ENCODE measurements at regions not wholly inside any gene's neighbourhood (a gene's known extent, or its start where the extent isn't known, plus 50 kb on each side); places are given as distances from the start of the nearest gene placed in this dataset.

DNA sequence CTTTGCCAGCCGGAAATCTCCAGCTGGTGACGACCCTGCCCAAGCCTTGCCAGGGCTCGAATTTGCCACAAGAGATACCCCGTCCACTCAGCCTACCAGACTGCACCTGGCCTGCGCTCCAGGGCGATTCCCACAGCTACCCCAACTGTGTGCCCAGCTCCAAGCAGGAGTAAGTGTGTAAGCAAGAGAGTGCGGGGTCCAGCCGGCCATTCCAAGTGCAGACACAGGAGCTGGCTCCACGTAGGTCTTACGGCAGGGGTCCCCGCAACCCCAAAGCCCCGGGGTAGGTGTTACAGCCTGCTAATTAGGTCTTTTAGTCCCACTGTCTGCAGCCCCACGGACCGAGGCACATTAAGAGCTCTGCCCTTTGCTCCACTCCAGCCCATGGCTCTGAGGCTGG is 1305.2 kb downstream of the ARAP2 start:
- Histone ChIP-seq H4K5ac (ENCODE audit: insufficient read length, low read depth, low read length) (no peak overlapping the region), H3K27ac (ENCODE audit: low read depth, low read length) (no peak overlapping the region), H3K9me3 (ENCODE audit: insufficient read depth in 2 of 2, low read depth in 1 of 2, low read length in 1 of 2) (no peaks in the 10 kb centered on the region), H2AK5ac (ENCODE audit: low read depth, low read length) (no peak overlapping the region), H4K8ac (ENCODE audit: extremely low read depth, insufficient read depth, low read length) (no peak overlapping the region), H3K79me1 (ENCODE audit: low read depth, low read length) (no peaks in the 10 kb centered on the region), H3K14ac (ENCODE audit: insufficient read length) (no peak overlapping the region), H3K4me1 (replicated peaks in 1 of 4; ENCODE audit: control insufficient read depth in 3 of 4, insufficient read depth in 4 of 4, low read length in 3 of 4) (no peaks in the 10 kb centered on the region), H2AFZ (ENCODE audit: low read length) (peak overlapping the region; percentile 58; the same call in 1 of the 2 replicates), H2BK12ac (ENCODE audit: low read depth, low read length) (no peak overlapping the region), H3K36me3 (ENCODE audit: control insufficient read depth in 2 of 4, insufficient read depth in 4 of 4, low read length in 3 of 4) (no peaks in the 10 kb centered on the region), H3K23ac (ENCODE audit: insufficient read length) (no peak overlapping the region), H3K27me3 (replicated peaks in 1 of 4; ENCODE audit: control insufficient read depth in 3 of 4, extremely low read depth in 1 of 4, insufficient read depth in 3 of 4, low read length in 3 of 4) (no peaks in the 10 kb centered on the region), H3K4ac (replicated peaks; ENCODE audit: insufficient read length, low read depth, low read length) (no peak overlapping the region), H2BK5ac (ENCODE audit: low read depth, low read length) (no peak overlapping the region), H3K4me2 (ENCODE audit: insufficient read depth in 1 of 2, low read depth in 2 of 2, low read length in 2 of 2) (no peak overlapping the region), H3K18ac (ENCODE audit: extremely low read depth, low read length) (no peak overlapping the region), H3K23me2 (ENCODE audit: low read depth, low read length) (no peaks in the 10 kb centered on the region), H2BK15ac (ENCODE audit: low read length) (no peak overlapping the region), H4K91ac (replicated peaks; ENCODE audit: insufficient read length, low read length) (no peak overlapping the region), H4K20me1 (replicated peaks in 1 of 2; ENCODE audit: control insufficient read depth in 1 of 2, insufficient read depth in 2 of 2, low read length in 2 of 2) (no peaks in the 10 kb centered on the region), H2BK20ac (ENCODE audit: low read length) (no peak overlapping the region), H3K79me2 (ENCODE audit: control insufficient read depth in 1 of 2, insufficient read depth in 2 of 2, low read length in 2 of 2) (no peaks in the 10 kb centered on the region), H3K9ac (replicated peaks in 1 of 4; ENCODE audit: extremely low read depth in 1 of 4, low read depth in 3 of 4, low read length in 3 of 4) (no peak overlapping the region), H3K56ac (replicated peaks; ENCODE audit: insufficient read length, low read depth, low read length) (no peak overlapping the region), H3K4me3 (ENCODE audit: extremely low read depth in 1 of 4, insufficient read depth in 2 of 4, low read depth in 3 of 4, low read length in 4 of 4) (no peak overlapping the region), H2BK120ac (replicated peaks; ENCODE audit: low read depth, low read length) (no peak overlapping the region)
- CTCF ChIA-PET (ENCODE audit: partially characterized antibody): no interaction called here
- no peak for TF ChIP-seq POLR2A (IDR thresholded peaks at IDR 0.05; ENCODE audit: control extremely low read depth in 1 of 2, low read depth in 2 of 2, low read length in 2 of 2)
- TF ChIP-seq POU5F1 (IDR thresholded peaks at IDR 0.05; ENCODE audit: low read depth, low read length): no peak
- TF ChIP-seq KDM4A (IDR thresholded peaks at IDR 0.05; ENCODE audit: low read depth, low read length, severe bottlenecking): no peak
- TF ChIP-seq, protein P1, sequence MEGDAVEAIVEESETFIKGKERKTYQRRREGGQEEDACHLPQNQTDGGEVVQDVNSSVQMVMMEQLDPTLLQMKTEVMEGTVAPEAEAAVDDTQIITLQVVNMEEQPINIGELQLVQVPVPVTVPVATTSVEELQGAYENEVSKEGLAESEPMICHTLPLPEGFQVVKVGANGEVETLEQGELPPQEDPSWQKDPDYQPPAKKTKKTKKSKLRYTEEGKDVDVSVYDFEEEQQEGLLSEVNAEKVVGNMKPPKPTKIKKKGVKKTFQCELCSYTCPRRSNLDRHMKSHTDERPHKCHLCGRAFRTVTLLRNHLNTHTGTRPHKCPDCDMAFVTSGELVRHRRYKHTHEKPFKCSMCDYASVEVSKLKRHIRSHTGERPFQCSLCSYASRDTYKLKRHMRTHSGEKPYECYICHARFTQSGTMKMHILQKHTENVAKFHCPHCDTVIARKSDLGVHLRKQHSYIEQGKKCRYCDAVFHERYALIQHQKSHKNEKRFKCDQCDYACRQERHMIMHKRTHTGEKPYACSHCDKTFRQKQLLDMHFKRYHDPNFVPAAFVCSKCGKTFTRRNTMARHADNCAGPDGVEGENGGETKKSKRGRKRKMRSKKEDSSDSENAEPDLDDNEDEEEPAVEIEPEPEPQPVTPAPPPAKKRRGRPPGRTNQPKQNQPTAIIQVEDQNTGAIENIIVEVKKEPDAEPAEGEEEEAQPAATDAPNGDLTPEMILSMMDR (IDR thresholded peaks at IDR 0.05; ENCODE audit: control extremely low read depth in 1 of 3, insufficient read depth in 1 of 3, low read depth in 1 of 3, low read length in 3 of 3): no peak
- no peak for TF ChIP-seq POLR2AphosphoS5 (IDR thresholded peaks at IDR 0.05; ENCODE audit: low read depth, low read length)
- TF ChIP-seq, protein P2, sequence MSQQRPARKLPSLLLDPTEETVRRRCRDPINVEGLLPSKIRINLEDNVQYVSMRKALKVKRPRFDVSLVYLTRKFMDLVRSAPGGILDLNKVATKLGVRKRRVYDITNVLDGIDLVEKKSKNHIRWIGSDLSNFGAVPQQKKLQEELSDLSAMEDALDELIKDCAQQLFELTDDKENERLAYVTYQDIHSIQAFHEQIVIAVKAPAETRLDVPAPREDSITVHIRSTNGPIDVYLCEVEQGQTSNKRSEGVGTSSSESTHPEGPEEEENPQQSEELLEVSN (IDR thresholded peaks at IDR 0.05): no peak
- no peak for TF ChIP-seq TCF12 (IDR thresholded peaks at IDR 0.05; ENCODE audit: low read depth, low read length)
- no peak for TF ChIP-seq ASH2L (IDR thresholded peaks at IDR 0.05; ENCODE audit: low read length)
- POLR2A ChIA-PET (ENCODE audit: partially characterized antibody): no interaction called here
- FAIRE-seq: no peak
- WGBS, 2 experiments (ENCODE audit: extremely low coverage in 1 of 2, insufficient coverage in 1 of 2, insufficient read length in 1 of 2, insufficient replicate concordance in 2 of 2, low coverage in 1 of 2, low lambda C conversion rate in 2 of 2, missing lambda C conversion rate in 1 of 2): 91% methylated on average over 14 of the region's 14 CpGs; no CpG with 5 or more reads in 1 of the 2 experiments
- no peak for DNase-seq (ENCODE audit: low read depth in 1 of 2, low spot score in 2 of 2)
